Midbrain (tissue), 1 donor: ENCODE measurements at regions not wholly inside any gene's neighbourhood (a gene's known extent, or its start where the extent isn't known, plus 50 kb on each side); places are given as distances from the start of the nearest gene placed in this dataset.
"Not testable (repeated sequence)": the region's sequence is repeated elsewhere in the genome, so short reads cannot be mapped to it uniquely, and the experiment has no call there.

ENCODE experiments used
- DNase-seq: peaks from one replicate; lab custom pipeline; 2025; lab: John Stamatoyannopoulos, UW

GRCh38 chr1:232579958-232580941, 49.7 kb downstream of the SIPA1L2 start:
- no peak for DNase-seq

GRCh38 chr1:232579466-232579865, 50.5 kb downstream of the SIPA1L2 start:
- DNase-seq: no peak

GRCh38 chr1:232578651-232579195, 51.2 kb downstream of the SIPA1L2 start:
- DNase-seq: no peak

- DNase-seq: no peak
These were observed 52.2 kb downstream of the SIPA1L2 start for GRCh38 chr1:232577772-232578171.

- no peak for DNase-seq
These were observed 53.4 kb downstream of the SIPA1L2 start for GRCh38 chr1:232576537-232576936.

- DNase-seq: no peak
These were observed 54.2 kb downstream of the SIPA1L2 start for GRCh38 chr1:232575763-232576040.

- DNase-seq: no peak
These were observed 54.8 kb downstream of the SIPA1L2 start for GRCh38 chr1:232574889-232575762.

- DNase-seq: no peak
These were observed 55.9 kb downstream of the SIPA1L2 start for GRCh38 chr1:232574077-232574476.

GRCh38 chr1:232571523-232571922, 58.4 kb downstream of the SIPA1L2 start:
- no peak for DNase-seq

GRCh38 chr1:232570007-232570406, 59.9 kb downstream of the SIPA1L2 start:
- no peak for DNase-seq

- not testable (repeated sequence) for DNase-seq
These were observed 60.4 kb downstream of the SIPA1L2 start for GRCh38 chr1:232569554-232569921.

GRCh38 chr1:232568906-232569553, 60.9 kb downstream of the SIPA1L2 start:
- DNase-seq: no peak

GRCh38 chr1:232568331-232568852, 61.5 kb downstream of the SIPA1L2 start:
- no peak for DNase-seq

- DNase-seq: no peak
These were observed 63.8 kb downstream of the SIPA1L2 start for GRCh38 chr1:232566093-232566492.

- no peak for DNase-seq
These were observed 67.0 kb downstream of the SIPA1L2 start for GRCh38 chr1:232562855-232563510.

GRCh38 chr1:232561381-232561780, 68.6 kb downstream of the SIPA1L2 start:
- no peak for DNase-seq

- no peak for DNase-seq
These were observed 69.0 kb downstream of the SIPA1L2 start for GRCh38 chr1:232560940-232561339.

- DNase-seq: no peak
These were observed 71.0 kb downstream of the SIPA1L2 start for GRCh38 chr1:232558954-232559353.

- DNase-seq: no peak
These were observed 72.3 kb downstream of the SIPA1L2 start for GRCh38 chr1:232557502-232558191.

GRCh38 chr1:232557096-232557495, 72.8 kb downstream of the SIPA1L2 start:
- no peak for DNase-seq

- no peak for DNase-seq
These were observed 73.6 kb downstream of the SIPA1L2 start for GRCh38 chr1:232556351-232556750.
